B cell (primary cell): ENCODE measurements at regions not wholly inside any gene's neighbourhood (a gene's known extent, or its start where the extent isn't known, plus 50 kb on each side); places are given as distances from the start of the nearest gene placed in this dataset.

Experiments
- ATAC-seq: fragments of 200-7000 bp; cut with Tn5 transposase; one replicate; pipeline ENCODE4 v1.10.0; 2021; ENCODE audit warnings: low read depth, mild to moderate bottlenecking, moderate number of reproducible peaks, moderate library complexity
- CTCF ChIA-PET: fragments of 350-600 bp; sonication (Branson Sonifier 250); formaldehyde crosslinking; loops from one replicate; lab custom pipeline; 2021; ENCODE audit warnings: antibody characterized with exemption, inconsistent platforms; lab: Charles Lee
- POLR2A ChIA-PET: fragments of 350-600 bp; sonication (Branson Sonifier 250); formaldehyde crosslinking; loops from one replicate; lab custom pipeline; 2021; ENCODE audit warnings: antibody characterized with exemption; lab: Charles Lee
- DNase-seq: peaks from one replicate; pipeline ENCODE4 v3.0.0; 2013
- H2AFZ ChIP-seq: 2 replicates; pipeline ENCODE4 v1.6.1; 2012; ENCODE audit warnings: mild to moderate bottlenecking, low read depth, low read length; ENCODE audit not compliant: insufficient read depth, poor library complexity, severe bottlenecking
- H3K27ac ChIP-seq, 2 donors: 1 replicate in 1 of 2; 2 replicates in 1 of 2; pipeline ENCODE4 v1.5.1; 2012 to 2013; ENCODE audit warnings: low read length in 2 of 2, mild to moderate bottlenecking in 2 of 2, moderate library complexity in 1 of 2
- H3K27me3 ChIP-seq, 4 experiments: fragments of 200-600 bp in 1 of 4; sonication (generic) in 1 of 4; replicated peaks in 1 of 4; 1 replicate in 2 of 4; 2 replicates in 2 of 4; pipeline versions ENCODE4 v1.6.1 to v1.7.0; 2013 to 2016; ENCODE audit warnings: low read length in 3 of 4, mild to moderate bottlenecking in 2 of 4, mixed read lengths in 1 of 4, moderate library complexity in 1 of 4; ENCODE audit not compliant: insufficient read depth in 4 of 4, control insufficient read depth in 3 of 4; ENCODE audit errors: control extremely low read depth in 1 of 4
- H3K36me3 ChIP-seq, 2 experiments: replicated peaks in 1 of 2; 1 replicate in 1 of 2; 2 replicates in 1 of 2; pipeline versions ENCODE4 v1.6.1 to v1.7.1; 2013; ENCODE audit warnings: low read length in 1 of 2; ENCODE audit not compliant: insufficient read depth in 2 of 2, control insufficient read depth in 1 of 2; ENCODE audit errors: control extremely low read depth in 1 of 2, extremely low read depth in 1 of 2
- H3K4me1 ChIP-seq, 2 donors: fragments of 200-600 bp in 1 of 2; sonication (generic) in 1 of 2; 1 replicate in 1 of 2; 2 replicates in 1 of 2; pipeline versions ENCODE4 v1.5.1 to v1.6.1; 2013 to 2017; ENCODE audit warnings: low read length in 2 of 2; ENCODE audit not compliant: control insufficient read depth in 2 of 2, insufficient read depth in 2 of 2
- H3K4me2 ChIP-seq: replicated peaks from 2 replicates; pipeline ENCODE3; 2012; ENCODE audit warnings: mild to moderate bottlenecking, low read depth, low read length; ENCODE audit not compliant: poor library complexity, severe bottlenecking
- H3K4me3 ChIP-seq, 5 experiments: fragments of 200-600 bp in 1 of 5; sonication (generic) in 1 of 5; 1 replicate in 3 of 5; 2 replicates in 2 of 5; pipeline versions ENCODE4 v1.5.1 to v1.7.0; 2011 to 2016; ENCODE audit warnings: low read length in 4 of 5, mild to moderate bottlenecking in 4 of 5, low read depth in 2 of 5, control low read depth in 1 of 5, moderate library complexity in 1 of 5; ENCODE audit not compliant: insufficient read depth in 1 of 5; ENCODE audit errors: control extremely low read depth in 1 of 5, extremely low read depth in 1 of 5
- H3K79me2 ChIP-seq: fragments of 200-600 bp; sonication (generic); one replicate; pipeline ENCODE4 v1.6.0; 2016; ENCODE audit warnings: low read length; ENCODE audit not compliant: control insufficient read depth, insufficient read depth
- H3K9ac ChIP-seq: fragments of 200-600 bp; sonication (generic); 2 replicates; pipeline ENCODE4 v1.6.1; 2017; ENCODE audit warnings: mild to moderate bottlenecking, low read length, moderate library complexity
- H3K9me3 ChIP-seq, 3 donors: one replicate each; pipeline versions ENCODE4 v1.6.1 to v1.7.1; 2013; ENCODE audit warnings: low read length in 2 of 3; ENCODE audit not compliant: control insufficient read depth in 2 of 3, insufficient read depth in 1 of 3; ENCODE audit errors: control extremely low read depth in 1 of 3
- H4K20me1 ChIP-seq: 2 replicates; pipeline ENCODE4 v1.6.0; 2012; ENCODE audit warnings: mild to moderate bottlenecking, low read length; ENCODE audit not compliant: insufficient read depth, control insufficient read depth, poor library complexity, severe bottlenecking
- H3K27ac Mint-ChIP-seq: one replicate; pipeline ENCODE4 v1.8.0; 2021; ENCODE audit warnings: mixed read lengths
- H3K27me3 Mint-ChIP-seq: one replicate; pipeline ENCODE4 v1.8.0; 2021; ENCODE audit warnings: mixed read lengths
- H3K4me1 Mint-ChIP-seq: one replicate; pipeline ENCODE4 v1.8.0; 2021; ENCODE audit warnings: mixed read lengths
- H3K4me3 Mint-ChIP-seq: one replicate; pipeline ENCODE4 v1.8.0; 2021; ENCODE audit warnings: mixed read lengths
- H3K9me3 Mint-ChIP-seq: one replicate; pipeline ENCODE4 v1.8.0; 2022; ENCODE audit warnings: mixed read lengths; ENCODE audit not compliant: insufficient read depth
- EZH2 ChIP-seq: IDR thresholded peaks from 2 replicates; pipeline ENCODE4 v1.6.1; 2012; ENCODE audit warnings: borderline replicate concordance, low read depth, mild to moderate bottlenecking, moderate library complexity, low read length; ENCODE audit not compliant: insufficient read depth, poor library complexity, severe bottlenecking
- WGBS: methylation state at CpG from one replicate; pipeline ENCODE4 v1.1.5; 2013; ENCODE audit warnings: missing lambda C conversion rate; ENCODE audit not compliant: insufficient coverage; 5-methylcytosine and 5-hydroxymethylcytosine counted together
- intact Hi-C: fragments of 100-400 bp; cut with micrococcal nuclease; formaldehyde crosslinking; loops from one replicate; pipeline ENCODE4 v1.10.0; 2022
- TF ChIP-seq, protein P1 (sequence below): fragments of 200-600 bp; IDR thresholded peaks from one replicate; pipeline ENCODE4 v1.8.0; 2022; ENCODE audit warnings: antibody characterized with exemption, mild to moderate bottlenecking

DNA sequence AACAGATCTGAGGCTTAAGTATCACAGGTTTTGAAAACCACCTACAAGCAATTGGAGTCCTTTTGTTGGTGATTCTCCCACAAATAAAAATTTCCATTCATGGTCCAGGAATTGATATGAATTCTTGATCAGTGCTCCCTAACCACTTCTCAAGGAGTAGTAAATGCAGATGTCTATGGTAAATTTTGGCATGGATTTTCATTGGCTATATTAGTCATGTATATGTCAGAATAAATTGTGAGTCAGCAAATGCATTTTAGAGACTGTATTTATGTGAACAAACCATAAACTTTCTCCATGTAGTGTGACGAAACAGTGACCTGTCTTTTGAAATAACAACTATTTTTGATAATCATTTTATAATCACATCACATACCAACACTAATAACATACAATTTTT is 611.1 kb downstream of the HTR1A start:
- ChIA-PET CTCF (no interaction called here), POLR2A (no interaction called here)
- Histone ChIP-seq H3K4me3 (no peak overlapping the region), H3K4me2 (no peak overlapping the region), H2AFZ (no peak overlapping the region), H3K36me3 (no peaks in the 10 kb centered on the region), H3K9me3 (no peaks in the 10 kb centered on the region), H4K20me1 (no peaks in the 10 kb centered on the region), H3K79me2 (no peaks in the 10 kb centered on the region), H3K4me1 (no peaks in the 10 kb centered on the region), H3K27me3 (no peaks in the 10 kb centered on the region), H3K9ac (no peak overlapping the region), H3K27ac (no peak overlapping the region)
- DNase-seq, result no peak
- no CpG with 5 or more reads among the region's 1 CpG for WGBS
- Mint-ChIP-seq H3K27ac (no peak overlapping the region), H3K4me3 (no peak overlapping the region), H3K27me3 (no peaks in the 10 kb centered on the region), H3K9me3 (no peaks in the 10 kb centered on the region), H3K4me1 (no peaks in the 10 kb centered on the region)
- TF ChIP-seq, protein P1, sequence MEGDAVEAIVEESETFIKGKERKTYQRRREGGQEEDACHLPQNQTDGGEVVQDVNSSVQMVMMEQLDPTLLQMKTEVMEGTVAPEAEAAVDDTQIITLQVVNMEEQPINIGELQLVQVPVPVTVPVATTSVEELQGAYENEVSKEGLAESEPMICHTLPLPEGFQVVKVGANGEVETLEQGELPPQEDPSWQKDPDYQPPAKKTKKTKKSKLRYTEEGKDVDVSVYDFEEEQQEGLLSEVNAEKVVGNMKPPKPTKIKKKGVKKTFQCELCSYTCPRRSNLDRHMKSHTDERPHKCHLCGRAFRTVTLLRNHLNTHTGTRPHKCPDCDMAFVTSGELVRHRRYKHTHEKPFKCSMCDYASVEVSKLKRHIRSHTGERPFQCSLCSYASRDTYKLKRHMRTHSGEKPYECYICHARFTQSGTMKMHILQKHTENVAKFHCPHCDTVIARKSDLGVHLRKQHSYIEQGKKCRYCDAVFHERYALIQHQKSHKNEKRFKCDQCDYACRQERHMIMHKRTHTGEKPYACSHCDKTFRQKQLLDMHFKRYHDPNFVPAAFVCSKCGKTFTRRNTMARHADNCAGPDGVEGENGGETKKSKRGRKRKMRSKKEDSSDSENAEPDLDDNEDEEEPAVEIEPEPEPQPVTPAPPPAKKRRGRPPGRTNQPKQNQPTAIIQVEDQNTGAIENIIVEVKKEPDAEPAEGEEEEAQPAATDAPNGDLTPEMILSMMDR, result no peak
- no peak for TF ChIP-seq EZH2
- intact Hi-C loops, result no loop called here
- no peak for ATAC-seq

GRCh38 chr5:63346451-63346850 is 615.8 kb downstream of the HTR1A start:
- no peak for ATAC-seq
- Mint-ChIP-seq H3K4me3 (no peak overlapping the region), H3K27ac (no peak overlapping the region), H3K4me1 (no peaks in the 10 kb centered on the region), H3K9me3 (peaks cover 4% of the 10 kb centered on the region), H3K27me3 (no peaks in the 10 kb centered on the region)
- intact Hi-C loops, result no loop called here
- H3K4me1 ChIP-seq, result no peaks in the 10 kb centered on the region
- no peaks in the 10 kb centered on the region for H3K27me3 ChIP-seq
- no peak overlapping the region for H3K27ac ChIP-seq
- no peak overlapping the region for H3K4me3 ChIP-seq
- H2AFZ ChIP-seq, result no peak overlapping the region
- H3K9ac ChIP-seq, result no peak overlapping the region
- no peak overlapping the region for H3K4me2 ChIP-seq
- no peaks in the 10 kb centered on the region for H3K79me2 ChIP-seq
- no peaks in the 10 kb centered on the region for H4K20me1 ChIP-seq
- H3K9me3 ChIP-seq, result no peaks in the 10 kb centered on the region
- no peak for DNase-seq
- no peak for TF ChIP-seq EZH2
- TF ChIP-seq, protein P1, result no peak
- ChIA-PET CTCF (no interaction called here), POLR2A (no interaction called here)
- H3K36me3 ChIP-seq, result no peaks in the 10 kb centered on the region
